ENCODE measurements at regions not wholly inside any gene's neighbourhood (a gene's known extent, or its start where the extent isn't known, plus 50 kb on each side); places are given as distances from the start of the nearest gene placed in this dataset.

DNA sequence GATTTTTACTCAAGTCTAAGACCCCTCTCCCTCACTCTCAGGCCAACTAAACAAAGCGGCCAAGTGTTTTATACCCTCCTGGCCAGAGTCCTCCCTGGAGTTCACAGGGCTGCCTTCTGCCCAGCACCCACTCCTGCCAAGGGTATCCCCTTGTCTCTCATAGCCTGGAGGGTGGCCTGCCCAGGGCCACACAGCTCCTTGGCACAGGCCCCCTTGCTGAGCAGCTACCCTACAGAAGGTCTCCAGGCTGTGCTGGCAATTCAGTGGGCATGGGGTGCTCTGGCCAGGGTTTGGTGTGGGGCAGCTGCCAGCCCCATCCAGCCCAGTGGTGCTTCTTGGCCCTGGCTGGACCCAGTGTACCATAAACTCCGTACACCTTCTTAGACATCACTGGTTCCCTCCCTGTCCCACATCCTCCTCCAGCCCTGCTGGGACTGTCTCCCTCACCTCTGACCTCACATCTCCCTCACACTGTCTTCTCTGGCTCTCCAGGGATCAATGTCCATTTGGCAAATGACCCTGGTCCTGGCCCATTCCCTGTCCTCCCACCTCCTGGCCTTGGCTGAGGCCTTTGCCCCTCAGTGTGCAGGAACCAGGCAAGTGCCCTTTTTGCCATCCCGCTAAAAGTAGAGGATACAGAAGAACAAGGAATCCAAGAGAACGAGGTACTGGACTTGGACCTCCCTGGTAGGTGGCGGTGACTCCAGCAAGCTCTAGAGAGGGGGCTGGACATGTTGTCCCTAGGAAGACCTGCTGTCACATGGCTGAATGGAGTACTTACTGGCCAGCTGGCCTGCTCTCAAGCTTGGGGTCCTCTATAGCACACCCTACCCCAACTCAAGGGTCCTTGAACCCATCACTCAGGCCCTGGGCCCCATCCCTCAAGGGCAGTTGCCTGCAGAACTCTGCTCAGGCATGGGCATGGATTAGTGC, 50.0 kb upstream of the TRPM1 start:
- no peak for DNase-seq
- in situ Hi-C loops (cut with MboI; ENCODE audit: low pct_unique_long_range_greater_than_20kb, low sequenced_read_pairs): no loop called here

DNA sequence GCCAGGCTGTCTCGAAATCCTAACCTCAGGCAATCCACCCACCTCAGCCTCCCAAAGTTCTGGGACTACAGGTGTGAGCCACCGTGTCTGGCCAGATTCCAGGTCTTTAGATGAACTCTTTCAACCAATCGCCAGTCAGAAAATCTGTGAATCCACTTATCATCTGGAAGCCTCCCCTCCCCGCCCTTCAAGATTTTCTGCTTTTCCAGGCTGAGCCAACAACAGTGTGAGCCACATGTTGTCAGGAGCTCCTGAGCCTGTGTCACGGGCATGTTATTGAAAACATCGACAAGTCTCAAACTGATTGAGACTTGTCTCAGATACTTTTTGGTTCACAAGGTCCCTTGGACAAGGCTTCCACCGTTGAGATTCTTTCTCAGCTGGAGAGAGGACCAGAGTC, 52.0 kb upstream of the TRPM1 start:
- no peak for DNase-seq
- in situ Hi-C loops (cut with MboI; ENCODE audit: low pct_unique_long_range_greater_than_20kb, low sequenced_read_pairs): no loop called here

DNA sequence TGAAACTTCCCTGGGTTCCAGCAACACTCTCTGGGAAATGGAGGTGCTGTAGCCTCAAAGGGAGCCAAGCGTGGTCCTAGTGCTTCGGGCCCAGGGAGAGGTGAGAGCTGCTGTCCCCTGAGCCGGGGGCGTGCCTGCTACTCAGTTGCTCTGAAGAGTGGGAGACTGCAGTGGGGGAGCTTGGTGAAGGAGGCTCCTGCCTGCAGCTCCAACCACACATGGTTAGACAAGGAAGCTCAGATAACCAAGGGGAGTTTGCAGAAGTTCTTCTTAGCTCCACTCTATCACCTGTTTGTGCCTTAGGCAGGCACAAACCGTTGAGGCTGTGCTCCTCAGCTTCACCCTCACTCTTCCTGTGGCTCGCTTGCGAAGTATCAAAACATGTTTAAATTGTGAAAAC, 53.6 kb upstream of the TRPM1 start:
- in situ Hi-C loops (cut with MboI; ENCODE audit: low pct_unique_long_range_greater_than_20kb, low sequenced_read_pairs): no loop called here
- DNase-seq: no peak

DNA sequence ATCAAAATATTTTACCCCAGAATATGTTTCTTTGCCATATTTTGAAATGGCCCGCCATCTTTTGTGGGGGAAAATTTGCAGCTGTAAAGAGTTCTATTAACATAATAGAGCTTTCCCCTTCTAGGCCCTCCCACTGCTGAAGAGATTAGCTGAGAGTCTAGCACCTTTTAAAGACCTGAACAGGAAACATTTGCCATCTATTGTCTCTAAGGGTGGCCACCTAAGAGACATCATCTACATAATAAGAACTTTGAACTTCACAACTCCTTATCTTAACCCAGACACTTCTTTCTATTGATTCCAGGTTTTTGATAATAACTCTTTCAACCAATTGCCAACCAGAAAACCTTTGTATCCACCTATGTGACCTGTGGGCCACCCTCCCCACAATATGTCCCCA, 54.7 kb upstream of the TRPM1 start:
- in situ Hi-C loops (cut with MboI; ENCODE audit: low pct_unique_long_range_greater_than_20kb, low sequenced_read_pairs): no loop called here
- DNase-seq: no peak

DNA sequence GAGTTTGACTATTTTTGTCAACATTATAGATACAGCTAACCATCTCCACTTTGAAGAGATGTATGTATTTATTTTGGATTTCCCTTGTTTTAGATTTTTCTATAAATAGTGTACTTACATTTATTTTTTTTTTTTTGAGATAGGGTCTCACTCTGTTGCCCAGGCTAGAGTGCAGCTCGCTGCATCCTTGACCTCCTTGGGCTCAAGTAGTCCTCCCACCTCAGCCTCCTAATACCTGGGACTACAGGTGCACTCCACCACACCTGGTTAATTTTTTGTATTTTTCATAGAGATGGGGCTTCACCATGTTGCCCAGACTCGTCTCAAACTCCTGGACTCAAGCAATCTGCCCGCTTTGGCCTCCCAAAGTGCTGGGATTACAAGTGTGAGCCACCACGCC, 55.3 kb upstream of the TRPM1 start:
- in situ Hi-C loops (cut with MboI; ENCODE audit: low pct_unique_long_range_greater_than_20kb, low sequenced_read_pairs): no loop called here

DNA sequence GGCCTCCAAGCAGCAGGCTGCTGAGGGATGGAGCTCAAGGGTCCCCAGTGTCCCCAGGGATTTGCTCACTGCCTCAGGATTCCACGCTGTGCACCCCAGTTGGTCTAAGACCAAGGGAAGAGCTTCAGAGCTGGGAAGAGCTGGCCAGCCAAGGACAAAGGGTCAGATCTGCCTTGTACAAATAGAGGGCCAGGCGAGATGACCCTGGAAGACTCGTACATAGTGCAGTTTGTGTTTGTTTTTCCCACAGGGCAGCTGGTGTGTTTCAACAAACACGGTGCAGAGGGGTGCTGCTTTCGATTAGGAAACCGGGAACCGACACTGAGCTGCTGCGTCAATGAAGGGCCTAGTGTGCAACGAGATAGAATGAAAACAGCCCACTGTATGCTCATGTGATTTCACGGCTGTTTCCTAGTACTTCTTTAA, 56.1 kb upstream of the TRPM1 start:
- no peak for DNase-seq
- in situ Hi-C loops (cut with MboI; ENCODE audit: low pct_unique_long_range_greater_than_20kb, low sequenced_read_pairs): no loop called here

More for the DNA sequence above, 55.3 kb upstream of the TRPM1 start:
- DNase-seq: no peak

DNA sequence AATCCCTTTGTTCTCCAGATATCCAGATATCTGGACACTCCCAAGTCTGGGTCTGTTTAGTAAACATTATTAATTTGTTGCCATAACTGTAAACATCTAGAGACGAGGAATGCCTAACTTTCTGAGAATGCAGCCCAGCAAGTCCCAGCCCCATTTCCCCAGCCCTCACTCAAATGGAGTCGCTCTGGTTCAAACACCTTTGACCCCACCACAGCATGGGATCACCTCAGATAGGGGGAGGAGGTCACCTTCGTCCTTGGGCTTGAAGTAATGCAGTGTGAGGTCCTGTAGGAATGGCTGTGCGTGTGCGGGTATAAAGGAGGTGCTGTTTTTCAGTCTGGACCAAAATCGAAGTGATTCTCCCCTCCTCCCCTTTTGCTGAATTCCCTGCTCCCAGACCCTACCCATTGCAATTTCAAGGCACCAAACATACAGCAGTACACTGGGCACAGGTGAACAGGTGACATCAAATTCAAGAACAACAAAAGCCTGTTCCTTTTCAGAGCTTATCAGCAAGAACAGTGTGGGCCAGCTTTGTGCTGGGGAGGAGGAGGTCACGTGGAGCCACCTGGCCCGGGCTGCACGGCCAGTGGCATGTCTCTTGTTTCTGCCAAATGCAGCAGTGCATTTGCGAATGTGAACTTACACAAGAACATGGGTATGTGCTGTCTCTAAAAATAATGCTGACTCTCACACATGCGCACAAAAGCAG, 57.5 kb upstream of the TRPM1 start:
- no peak for DNase-seq

DNA sequence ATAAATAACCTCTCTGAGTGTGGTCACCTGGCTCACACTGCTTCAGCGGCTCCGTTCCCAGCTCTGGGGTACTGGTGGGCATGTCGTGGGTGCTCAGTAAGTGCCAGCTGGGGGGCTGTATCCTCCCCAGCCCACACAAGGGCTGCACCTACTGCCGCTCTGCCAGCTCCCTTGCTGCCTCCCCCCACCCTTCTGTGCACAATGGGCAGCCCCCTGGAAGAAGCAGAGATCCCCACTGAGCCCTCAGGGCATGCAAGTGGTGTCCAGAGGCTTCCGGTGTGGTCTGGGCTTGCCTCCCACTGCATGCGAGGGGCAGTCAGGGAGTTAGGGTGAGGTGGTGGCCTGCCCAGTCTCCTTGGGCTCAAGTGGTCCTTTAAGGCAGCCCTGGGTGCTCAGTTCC, 58.3 kb upstream of the TRPM1 start:
- no peak for DNase-seq
- in situ Hi-C loops (cut with MboI; ENCODE audit: low pct_unique_long_range_greater_than_20kb, low sequenced_read_pairs): no loop called here

More for the DNA sequence above, 57.5 kb upstream of the TRPM1 start:
- in situ Hi-C loops (cut with MboI; ENCODE audit: low pct_unique_long_range_greater_than_20kb, low sequenced_read_pairs): no loop called here

DNA sequence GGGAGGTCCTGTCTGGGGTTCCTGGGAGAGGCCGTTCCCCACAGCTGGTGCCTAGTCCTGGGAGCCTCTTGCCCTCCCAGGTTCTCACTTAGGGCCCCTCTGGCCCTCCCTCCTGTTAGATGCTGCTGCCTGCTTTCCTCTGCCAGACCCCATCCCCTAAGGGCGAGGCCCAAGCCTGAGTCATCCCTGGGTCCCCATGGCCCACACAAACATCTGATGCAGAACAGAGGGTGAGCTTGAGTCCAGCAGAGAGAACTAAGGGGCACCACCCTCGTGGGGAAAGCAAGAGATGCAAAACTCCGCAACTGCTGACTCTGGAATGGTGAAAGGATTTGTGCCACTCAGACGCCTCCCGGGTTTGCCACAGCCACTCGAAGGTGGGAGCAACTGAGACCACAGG, 58.8 kb upstream of the TRPM1 start:
- DNase-seq: no peak
- in situ Hi-C loops (cut with MboI; ENCODE audit: low pct_unique_long_range_greater_than_20kb, low sequenced_read_pairs): no loop called here

DNA sequence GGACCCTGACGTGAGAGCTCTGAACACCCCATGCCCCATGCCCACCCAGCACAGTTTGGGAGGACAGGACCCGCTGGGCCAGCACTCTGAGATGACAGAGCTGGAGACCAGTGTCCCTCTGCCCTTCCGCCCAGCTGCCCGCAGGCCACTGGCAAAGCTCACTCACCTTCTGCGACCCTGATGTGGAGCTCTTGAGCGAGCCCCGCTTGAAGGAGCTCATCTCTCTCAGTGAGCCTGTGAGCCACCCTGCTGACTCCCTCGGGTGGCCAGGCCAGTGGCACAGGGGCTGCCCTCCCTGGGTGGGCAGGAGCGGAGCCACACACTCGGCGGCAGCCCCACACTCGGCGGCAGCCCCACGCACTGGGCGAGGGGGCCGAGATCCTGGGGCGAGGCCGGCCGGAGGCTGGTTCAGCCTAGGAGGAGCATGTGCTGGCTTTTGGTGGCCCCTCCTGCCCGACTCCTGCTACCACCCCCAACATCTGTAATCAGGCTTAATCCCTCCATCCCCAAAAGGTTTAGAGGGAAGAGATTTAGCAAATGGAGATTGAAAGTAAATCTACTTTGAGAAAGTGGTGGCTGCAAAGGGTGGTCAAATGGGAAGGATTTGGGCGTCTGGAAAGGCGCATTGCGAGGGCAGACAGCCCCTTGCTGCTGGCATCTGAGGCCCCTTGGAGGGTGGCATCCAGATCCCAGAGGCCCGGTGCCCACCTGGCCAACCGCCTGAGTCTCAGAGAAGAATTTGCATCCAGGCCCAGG, 59.4 kb upstream of the TRPM1 start:
- no peak for DNase-seq
- in situ Hi-C loops (cut with MboI; ENCODE audit: low pct_unique_long_range_greater_than_20kb, low sequenced_read_pairs): no loop called here

DNA sequence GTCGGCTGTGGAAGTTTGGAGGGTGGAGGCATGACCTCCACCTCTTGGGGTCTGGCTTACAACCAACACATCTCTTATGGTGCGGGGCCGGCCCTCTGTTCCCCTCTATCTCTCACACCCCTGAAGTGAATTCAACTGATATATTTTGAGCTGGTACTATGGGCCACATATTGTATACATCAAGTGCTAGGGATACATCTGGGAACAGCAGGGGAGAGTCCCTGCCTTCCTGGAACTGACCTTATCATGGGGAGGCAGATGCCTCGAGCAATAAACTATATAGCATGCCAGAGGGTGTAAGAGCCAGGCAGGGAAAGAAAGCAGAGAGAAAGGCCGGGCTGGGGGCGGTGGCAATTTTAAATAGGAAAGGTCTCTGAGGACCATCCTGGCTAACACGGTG, 60.4 kb upstream of the TRPM1 start:
- in situ Hi-C loops (cut with MboI; ENCODE audit: low pct_unique_long_range_greater_than_20kb, low sequenced_read_pairs): no loop called here
- no peak for DNase-seq

DNA sequence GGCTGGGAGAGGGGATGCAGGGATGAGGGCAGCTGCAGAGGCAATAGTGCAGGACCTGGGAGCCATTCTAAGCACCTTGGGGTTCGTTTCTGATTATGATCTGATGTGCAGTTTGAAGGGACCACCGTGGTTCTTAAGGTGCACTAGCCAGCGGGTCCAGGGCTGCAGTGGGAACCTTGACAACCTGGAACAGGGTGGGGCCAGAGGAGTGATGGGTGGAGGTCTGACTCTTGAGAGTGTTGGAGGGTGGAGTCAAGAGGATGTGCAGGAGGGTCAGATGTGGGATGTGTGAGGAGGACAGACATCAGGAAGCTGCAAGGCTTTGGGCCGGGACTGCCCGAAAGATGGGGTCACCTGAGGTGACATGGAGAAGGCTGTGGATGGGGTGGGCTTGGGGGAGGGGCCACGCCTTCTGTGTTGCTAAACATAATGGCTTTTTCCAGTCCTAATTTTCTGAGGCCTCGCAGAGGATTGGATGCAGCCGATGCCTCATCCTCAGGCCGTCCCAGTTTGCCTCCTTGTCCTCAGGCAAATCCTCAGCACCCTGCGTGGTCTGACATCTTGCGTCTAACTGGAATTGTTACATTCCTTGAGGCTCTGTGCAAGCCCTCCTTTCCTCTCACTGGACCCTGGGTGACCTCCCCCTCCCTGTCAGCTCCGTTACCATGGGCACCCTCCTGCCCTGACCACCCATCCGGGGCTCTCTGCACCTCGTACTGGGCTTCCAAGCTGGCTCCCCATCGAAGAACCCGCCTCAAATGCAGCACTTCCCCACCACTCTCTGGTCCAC, 61.4 kb upstream of the TRPM1 start:
- no peak for DNase-seq

DNA sequence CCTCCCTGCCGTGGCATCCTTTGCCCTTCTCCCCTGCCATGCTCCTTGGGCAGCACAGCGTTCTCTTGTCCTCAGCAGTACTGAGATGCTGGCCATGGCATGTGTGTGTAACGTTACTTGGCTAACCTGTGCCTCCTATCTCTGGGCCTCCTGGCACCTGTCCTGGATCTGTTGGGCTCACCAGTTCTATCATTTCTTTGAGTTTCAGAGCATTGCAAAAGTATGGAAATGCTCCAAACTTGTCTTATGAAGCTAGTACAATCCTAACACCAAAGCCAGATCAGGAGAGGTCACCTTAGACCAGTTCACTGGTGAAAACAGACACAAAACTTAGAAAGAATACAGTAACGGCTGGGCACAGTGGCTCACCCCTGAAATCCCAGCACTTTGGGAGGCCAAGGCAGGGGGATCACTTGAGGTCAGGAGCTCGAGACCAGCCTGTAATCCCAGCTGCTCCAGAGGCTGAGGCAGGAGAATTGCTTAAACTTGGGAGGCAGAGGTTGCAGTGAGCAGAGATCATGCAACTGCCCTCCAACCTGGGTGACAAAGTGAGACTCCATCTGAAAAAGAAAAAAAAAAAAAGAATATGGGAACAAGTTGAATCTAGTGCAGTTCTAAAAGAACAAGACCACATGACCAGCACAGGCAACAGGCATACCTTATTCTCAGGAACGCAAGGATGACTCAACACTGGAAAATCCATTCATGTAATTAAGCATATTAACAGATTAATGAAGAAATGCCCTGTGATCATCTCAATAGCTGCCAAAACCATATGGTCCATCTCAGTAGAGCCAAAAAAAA, 62.4 kb upstream of the TRPM1 start:
- in situ Hi-C loops (cut with MboI; ENCODE audit: low pct_unique_long_range_greater_than_20kb, low sequenced_read_pairs): no loop called here
- no peak for DNase-seq

More for the DNA sequence above, 61.4 kb upstream of the TRPM1 start:
- in situ Hi-C loops (cut with MboI; ENCODE audit: low pct_unique_long_range_greater_than_20kb, low sequenced_read_pairs): no loop called here

DNA sequence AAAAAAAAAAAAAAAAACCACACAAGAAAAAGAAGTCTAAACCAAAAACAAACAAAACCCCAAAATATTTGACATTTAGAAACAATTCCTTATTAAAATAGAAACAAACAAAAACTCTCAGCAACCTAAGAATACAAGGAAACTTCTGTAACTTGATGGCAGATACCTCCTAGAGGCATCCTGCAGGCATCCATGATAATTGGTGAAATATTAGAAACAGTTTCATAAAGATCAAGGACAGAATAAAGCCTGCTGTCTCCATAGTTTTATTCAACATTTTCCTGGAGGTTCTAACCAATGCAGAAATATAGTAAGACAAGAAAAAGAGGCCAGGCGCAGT, 63.0 kb upstream of the TRPM1 start:
- DNase-seq: no peak
- in situ Hi-C loops (cut with MboI; ENCODE audit: low pct_unique_long_range_greater_than_20kb, low sequenced_read_pairs): no loop called here

DNA sequence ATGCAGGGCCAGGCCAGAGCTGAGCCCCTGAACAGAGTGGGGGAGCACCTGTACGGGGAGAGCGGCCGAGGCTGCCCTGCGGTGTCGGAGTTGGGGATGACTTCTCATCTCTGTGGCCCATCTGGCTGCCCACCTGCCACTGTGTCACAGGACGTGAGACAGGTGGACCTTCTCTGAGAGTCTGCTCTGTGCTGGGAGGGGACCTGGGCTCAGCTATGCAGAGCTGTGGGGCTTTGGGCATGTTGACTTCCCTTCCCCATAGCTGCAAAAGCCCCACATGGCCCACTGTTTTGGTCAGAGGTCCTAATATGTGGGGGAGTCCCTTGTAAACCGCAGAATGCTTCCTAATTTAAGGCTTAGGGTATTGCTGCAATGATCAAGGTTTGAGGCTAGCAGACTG, 68.0 kb upstream of the TRPM1 start:
- no peak for DNase-seq
- in situ Hi-C loops (cut with MboI; ENCODE audit: low pct_unique_long_range_greater_than_20kb, low sequenced_read_pairs): no loop called here

DNA sequence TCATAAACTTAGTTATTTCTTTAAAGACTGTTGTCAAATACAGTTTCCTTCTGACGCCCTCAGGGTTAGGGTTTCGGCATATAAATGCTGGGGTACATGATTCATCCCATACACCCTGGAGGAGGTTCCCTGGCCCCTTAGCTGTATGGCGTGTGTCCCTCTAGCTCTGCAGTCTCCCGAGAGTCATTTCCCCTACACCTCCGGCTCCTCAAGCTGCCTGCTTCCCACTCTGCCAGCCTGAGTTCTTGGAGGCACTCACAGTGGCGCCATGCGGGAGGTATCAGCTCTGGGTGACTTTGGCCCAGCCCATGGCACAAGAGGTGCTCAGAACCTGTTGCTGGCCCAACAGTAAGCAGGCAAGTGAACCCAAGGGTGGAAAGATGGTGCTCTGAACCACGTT, 70.2 kb upstream of the TRPM1 start:
- DNase-seq: no peak
- in situ Hi-C loops (cut with MboI; ENCODE audit: low pct_unique_long_range_greater_than_20kb, low sequenced_read_pairs): no loop called here

DNA sequence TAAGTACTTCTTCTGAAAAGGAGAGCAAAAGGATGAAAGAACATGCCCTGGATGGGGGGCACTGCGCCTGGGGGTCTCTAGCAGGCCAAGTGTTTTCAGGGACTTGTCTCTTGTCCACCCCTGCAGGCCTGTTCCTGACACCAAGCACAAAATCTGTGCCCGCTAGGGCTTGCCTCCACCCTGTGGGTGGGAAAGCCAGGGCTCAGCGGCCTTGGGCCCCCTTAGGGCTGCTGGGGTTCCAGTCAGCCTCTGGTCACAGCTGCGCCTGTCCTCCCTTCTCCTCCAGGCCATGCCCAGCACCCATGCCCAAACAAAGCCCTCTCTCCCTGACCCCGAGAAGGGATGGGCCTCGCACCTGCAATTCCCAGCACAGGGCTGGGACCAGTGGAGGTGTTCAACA, 71.1 kb upstream of the TRPM1 start:
- in situ Hi-C loops (cut with MboI; ENCODE audit: low pct_unique_long_range_greater_than_20kb, low sequenced_read_pairs): no loop called here
- no peak for DNase-seq

DNA sequence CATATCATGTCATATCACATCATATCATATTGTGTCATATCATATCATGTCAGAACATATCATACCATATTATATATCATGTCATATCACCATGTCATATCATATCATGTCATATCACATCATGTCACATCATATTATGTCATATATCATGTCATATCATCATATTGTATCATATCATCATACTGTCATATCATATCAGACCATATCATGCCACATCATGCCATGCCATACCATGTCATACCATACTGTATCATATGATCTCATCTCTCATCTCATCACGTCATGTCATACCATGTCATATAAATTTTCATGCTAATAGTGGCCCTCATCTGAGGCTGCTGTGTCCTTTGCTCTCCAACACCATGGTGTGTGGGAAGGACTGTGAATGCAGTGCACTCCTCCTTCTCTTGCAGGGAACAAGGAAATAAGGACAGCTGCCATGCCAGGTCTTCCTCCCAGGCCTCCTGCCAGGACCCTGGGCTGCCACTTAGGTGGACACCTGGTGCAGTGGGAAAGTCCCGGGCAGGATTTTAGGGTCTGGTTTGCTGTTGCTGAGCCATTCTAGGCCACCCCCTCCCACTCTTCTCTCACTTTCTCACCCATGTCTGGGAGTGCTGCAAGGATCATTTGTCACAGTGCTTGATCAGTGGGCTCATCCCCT, 72.4 kb upstream of the TRPM1 start:
- no peak for DNase-seq
- in situ Hi-C loops (cut with MboI; ENCODE audit: low pct_unique_long_range_greater_than_20kb, low sequenced_read_pairs): no loop called here
